ENCODE measurements at regions not wholly inside any gene's neighbourhood (a gene's known extent, or its start where the extent isn't known, plus 50 kb on each side); places are given as distances from the start of the nearest gene placed in this dataset.
A peak's percentile ranks its signal among the peaks of the same experiment; 100 is the strongest.

GRCh38 chr14:22699801-22700564 is 55.8 kb upstream of the OR6J1 start:
- no peaks in the 10 kb centered on the region for H3K36me3 ChIP-seq (replicated peaks; ENCODE audit: insufficient read depth, low read length)
- no peaks in the 10 kb centered on the region for H3F3A ChIP-seq (ENCODE audit: insufficient read depth, low read length)
- H3K27me3 ChIP-seq (replicated peaks; ENCODE audit: insufficient read depth, low read length), result no peaks in the 10 kb centered on the region
- H3K4me2 ChIP-seq (ENCODE audit: low read depth, low read length), result no peak overlapping the region
- H3K9me3 ChIP-seq (replicated peaks; ENCODE audit: insufficient read depth, low read length), result no peaks in the 10 kb centered on the region
- H3K4me1 ChIP-seq (ENCODE audit: low read length), result no peaks in the 10 kb centered on the region
- H3K9ac ChIP-seq (ENCODE audit: low read length), result no peak overlapping the region
- no peaks in the 10 kb centered on the region for H4K20me1 ChIP-seq (ENCODE audit: insufficient read depth, low read length)
- no peaks in the 10 kb centered on the region for H3K9me2 ChIP-seq (replicated peaks; ENCODE audit: insufficient read depth, low read length)
- DNase-seq, result no peak
- H3K27ac ChIP-seq (ENCODE audit: low read length), result no peak overlapping the region
- TF ChIP-seq CTCF (IDR thresholded peaks at IDR 0.05; ENCODE audit: low read length) (no peak), EZH2 (optimal IDR thresholded peaks at IDR 0.05; ENCODE audit: low read depth, low read length) (no peak), EZH2phosphoT487 (IDR thresholded peaks at IDR 0.05; ENCODE audit: low read length) (no peak)
- H2AFZ ChIP-seq (ENCODE audit: low read length), result no peak overlapping the region
- no peaks in the 10 kb centered on the region for H3K79me2 ChIP-seq (ENCODE audit: low read length)
- H3K4me3 ChIP-seq (ENCODE audit: low read length), result no peak overlapping the region

GRCh38 chr14:22713631-22713950 is 52.9 kb upstream of the OXA1L start:
- no peak for DNase-seq

GRCh38 chr14:22715186-22715812 is 51.2 kb upstream of the OXA1L start:
- H4K20me1 ChIP-seq (ENCODE audit: insufficient read depth, low read length), result no peaks in the 10 kb centered on the region
- no peak for TF ChIP-seq EZH2 (optimal IDR thresholded peaks at IDR 0.05; ENCODE audit: low read depth, low read length)
- no peaks in the 10 kb centered on the region for H3K9me3 ChIP-seq (replicated peaks; ENCODE audit: insufficient read depth, low read length)
- H2AFZ ChIP-seq (ENCODE audit: low read length), result no peak overlapping the region
- H3K27ac ChIP-seq (ENCODE audit: low read length), result no peak overlapping the region
- H3K27me3 ChIP-seq (replicated peaks; ENCODE audit: insufficient read depth, low read length), result no peaks in the 10 kb centered on the region
- no peak overlapping the region for H3K4me2 ChIP-seq (ENCODE audit: low read depth, low read length)
- no peak overlapping the region for H3K9ac ChIP-seq (ENCODE audit: low read length)
- H3K36me3 ChIP-seq (replicated peaks; ENCODE audit: insufficient read depth, low read length), result no peaks in the 10 kb centered on the region
- DNase-seq, result no peak
- no peaks in the 10 kb centered on the region for H3F3A ChIP-seq (ENCODE audit: insufficient read depth, low read length)
- no peaks in the 10 kb centered on the region for H3K79me2 ChIP-seq (ENCODE audit: low read length)
- no peaks in the 10 kb centered on the region for H3K9me2 ChIP-seq (replicated peaks; ENCODE audit: insufficient read depth, low read length)
- no peaks in the 10 kb centered on the region for H3K4me1 ChIP-seq (ENCODE audit: low read length)
- H3K4me3 ChIP-seq (ENCODE audit: low read length), result no peak overlapping the region

More at GRCh38 chr14:22713631-22713950, 52.9 kb upstream of the OXA1L start:
- Histone ChIP-seq H3K27me3 (replicated peaks; ENCODE audit: insufficient read depth, low read length) (no peaks in the 10 kb centered on the region), H3K4me2 (ENCODE audit: low read depth, low read length) (peak overlapping the region; percentile 78; the same call in 1 of the 2 replicates), H4K20me1 (ENCODE audit: insufficient read depth, low read length) (no peaks in the 10 kb centered on the region), H3K4me1 (ENCODE audit: low read length) (no peaks in the 10 kb centered on the region), H3K4me3 (ENCODE audit: low read length) (peak overlapping the region; percentile 65), H3K27ac (ENCODE audit: low read length) (no peak overlapping the region), H2AFZ (ENCODE audit: low read length) (peak overlapping the region; percentile 83), H3F3A (ENCODE audit: insufficient read depth, low read length) (no peaks in the 10 kb centered on the region), H3K9me3 (replicated peaks; ENCODE audit: insufficient read depth, low read length) (no peaks in the 10 kb centered on the region), H3K9me2 (replicated peaks; ENCODE audit: insufficient read depth, low read length) (no peaks in the 10 kb centered on the region), H3K9ac (ENCODE audit: low read length) (peak overlapping the region; percentile 33; the same call in 1 of the 2 replicates), H3K79me2 (ENCODE audit: low read length) (no peaks in the 10 kb centered on the region), H3K36me3 (replicated peaks; ENCODE audit: insufficient read depth, low read length) (no peaks in the 10 kb centered on the region)
- no peak for TF ChIP-seq EZH2phosphoT487 (IDR thresholded peaks at IDR 0.05; ENCODE audit: low read length)
- TF ChIP-seq EZH2 (optimal IDR thresholded peaks at IDR 0.05; ENCODE audit: low read depth, low read length), result no peak
- no peak for TF ChIP-seq CTCF (IDR thresholded peaks at IDR 0.05; ENCODE audit: low read length)

- Histone ChIP-seq H4K20me1 (ENCODE audit: insufficient read depth, low read length) (no peaks in the 10 kb centered on the region), H3K36me3 (replicated peaks; ENCODE audit: insufficient read depth, low read length) (no peaks in the 10 kb centered on the region), H3K9me2 (replicated peaks; ENCODE audit: insufficient read depth, low read length) (no peaks in the 10 kb centered on the region), H3K27ac (ENCODE audit: low read length) (no peak overlapping the region), H3F3A (ENCODE audit: insufficient read depth, low read length) (no peaks in the 10 kb centered on the region), H3K79me2 (ENCODE audit: low read length) (no peaks in the 10 kb centered on the region), H2AFZ (ENCODE audit: low read length) (no peak overlapping the region), H3K27me3 (replicated peaks; ENCODE audit: insufficient read depth, low read length) (no peaks in the 10 kb centered on the region), H3K4me3 (ENCODE audit: low read length) (no peak overlapping the region), H3K4me2 (ENCODE audit: low read depth, low read length) (no peak overlapping the region), H3K4me1 (ENCODE audit: low read length) (no peaks in the 10 kb centered on the region), H3K9me3 (replicated peaks; ENCODE audit: insufficient read depth, low read length) (no peaks in the 10 kb centered on the region), H3K9ac (ENCODE audit: low read length) (no peak overlapping the region)
- DNase-seq, result no peak
- no peak for TF ChIP-seq EZH2 (optimal IDR thresholded peaks at IDR 0.05; ENCODE audit: low read depth, low read length)
- TF ChIP-seq CTCF (IDR thresholded peaks at IDR 0.05; ENCODE audit: low read length), result no peak
- TF ChIP-seq EZH2phosphoT487 (IDR thresholded peaks at IDR 0.05; ENCODE audit: low read length), result no peak
Observed at GRCh38 chr14:22715890-22716289, 50.6 kb upstream of the OXA1L start.

Data from MM.1S (cell line).